Activated CD8-positive, alpha-beta T cell treated with anti-CD3 and anti-CD28 coated beads for 36 hours (primary cell): ENCODE measurements at regions not wholly inside any gene's neighbourhood (a gene's known extent, or its start where the extent isn't known, plus 50 kb on each side); places are given as distances from the start of the nearest gene placed in this dataset.

Experiments
- ATAC-seq: fragments of 200-7000 bp; cut with Tn5 transposase; one replicate; pipeline ENCODE4 v1.10.0; 2021; ENCODE audit warnings: mild to moderate bottlenecking, moderate library complexity
- CTCF ChIA-PET: fragments of 350-600 bp; sonication (Branson Sonifier 250); formaldehyde crosslinking; loops from one replicate; lab custom pipeline; 2021; ENCODE audit warnings: antibody characterized with exemption; lab: Charles Lee
- POLR2A ChIA-PET: fragments of 350-600 bp; sonication (Branson Sonifier 250); formaldehyde crosslinking; loops from one replicate; lab custom pipeline; 2021; ENCODE audit warnings: antibody characterized with exemption; lab: Charles Lee
- DNase-seq: peaks from one replicate; pipeline ENCODE4 v3.0.0-alpha.2; 2020
- H3K27ac Mint-ChIP-seq: one replicate; pipeline ENCODE4 v1.8.0; 2021; ENCODE audit warnings: mild to moderate bottlenecking, mixed read lengths
- H3K27me3 Mint-ChIP-seq: one replicate; pipeline ENCODE4 v1.8.0; 2021; ENCODE audit warnings: mixed read lengths
- H3K36me3 Mint-ChIP-seq: one replicate; pipeline ENCODE4 v1.8.0; 2021; ENCODE audit warnings: low read depth, mixed read lengths
- H3K4me1 Mint-ChIP-seq: one replicate; pipeline ENCODE4 v1.8.0; 2021; ENCODE audit warnings: low read depth, mixed read lengths
- H3K4me3 Mint-ChIP-seq: one replicate; pipeline ENCODE4 v1.8.0; 2021; ENCODE audit warnings: mild to moderate bottlenecking, moderate library complexity, mixed read lengths
- H3K9me3 Mint-ChIP-seq: one replicate; pipeline ENCODE4 v1.8.0; 2021; ENCODE audit warnings: mixed read lengths
- CTCF ChIP-seq: fragments of 200-600 bp; IDR thresholded peaks from one replicate; pipeline ENCODE4 v1.8.0; 2022; ENCODE audit warnings: antibody characterized with exemption, mild to moderate bottlenecking
- intact Hi-C: fragments of 100-400 bp; cut with micrococcal nuclease; formaldehyde crosslinking; loops from one replicate; pipeline ENCODE4 v1.10.0; 2022

GRCh38 chr1:232149287-232150201 is 480.4 kb downstream of the SIPA1L2 start:
- no peak overlapping the region for H3K27ac Mint-ChIP-seq
- peaks cover 2% of the 10 kb centered on the region for H3K27me3 Mint-ChIP-seq
- H3K4me3 Mint-ChIP-seq = no peak overlapping the region
- intact Hi-C loops = no loop called here
- ATAC-seq = no peak
- no peaks in the 10 kb centered on the region for H3K9me3 Mint-ChIP-seq
- TF ChIP-seq CTCF = no peak
- POLR2A ChIA-PET = no interaction called here
- CTCF ChIA-PET = no interaction called here
- H3K4me1 Mint-ChIP-seq = no peaks in the 10 kb centered on the region
- DNase-seq = no peak
- H3K36me3 Mint-ChIP-seq = no peaks in the 10 kb centered on the region

- Mint-ChIP-seq H3K27me3 (peaks cover 2% of the 10 kb centered on the region), H3K9me3 (no peaks in the 10 kb centered on the region), H3K36me3 (no peaks in the 10 kb centered on the region), H3K4me1 (no peaks in the 10 kb centered on the region), H3K4me3 (no peak overlapping the region), H3K27ac (no peak overlapping the region)
- TF ChIP-seq CTCF = no peak
- POLR2A ChIA-PET = no interaction called here
- intact Hi-C loops = no loop called here
- DNase-seq = no peak
- CTCF ChIA-PET = no interaction called here
- ATAC-seq = no peak
These were observed 482.7 kb downstream of the SIPA1L2 start for GRCh38 chr1:232147215-232147614.

GRCh38 chr1:232146514-232146913 is 483.4 kb downstream of the SIPA1L2 start:
- Mint-ChIP-seq H3K27ac (no peak overlapping the region), H3K4me1 (no peaks in the 10 kb centered on the region), H3K4me3 (no peak overlapping the region), H3K9me3 (no peaks in the 10 kb centered on the region), H3K27me3 (peaks cover 2% of the 10 kb centered on the region), H3K36me3 (no peaks in the 10 kb centered on the region)
- no peak for TF ChIP-seq CTCF
- intact Hi-C loops = no loop called here
- ATAC-seq (no peak), DNase-seq (no peak)
- ChIA-PET POLR2A (no interaction called here), CTCF (no interaction called here)

- no peak overlapping the region for H3K27ac Mint-ChIP-seq
- no peaks in the 10 kb centered on the region for H3K27me3 Mint-ChIP-seq
- ChIA-PET CTCF (no interaction called here), POLR2A (no interaction called here)
- no peak for DNase-seq
- no peaks in the 10 kb centered on the region for H3K4me1 Mint-ChIP-seq
- intact Hi-C loops = no loop called here
- TF ChIP-seq CTCF = no peak
- no peak for ATAC-seq
- H3K4me3 Mint-ChIP-seq = no peak overlapping the region
- H3K36me3 Mint-ChIP-seq = no peaks in the 10 kb centered on the region
- H3K9me3 Mint-ChIP-seq = peaks cover 1% of the 10 kb centered on the region
These were observed 484.2 kb downstream of the SIPA1L2 start for GRCh38 chr1:232145768-232146167.

- Mint-ChIP-seq H3K36me3 (no peaks in the 10 kb centered on the region), H3K27ac (no peak overlapping the region), H3K9me3 (peaks cover 6% of the 10 kb centered on the region), H3K4me3 (no peak overlapping the region), H3K27me3 (no peaks in the 10 kb centered on the region), H3K4me1 (no peaks in the 10 kb centered on the region)
- POLR2A ChIA-PET = no interaction called here
- no peak for DNase-seq
- no peak for ATAC-seq
- CTCF ChIA-PET = no interaction called here
- TF ChIP-seq CTCF = no peak
- intact Hi-C loops = no loop called here
These were observed 485.2 kb downstream of the SIPA1L2 start for GRCh38 chr1:232144696-232145230.
